ENCODE measurements at regions not wholly inside any gene's neighbourhood (a gene's known extent, or its start where the extent isn't known, plus 50 kb on each side); places are given as distances from the start of the nearest gene placed in this dataset.

DNA sequence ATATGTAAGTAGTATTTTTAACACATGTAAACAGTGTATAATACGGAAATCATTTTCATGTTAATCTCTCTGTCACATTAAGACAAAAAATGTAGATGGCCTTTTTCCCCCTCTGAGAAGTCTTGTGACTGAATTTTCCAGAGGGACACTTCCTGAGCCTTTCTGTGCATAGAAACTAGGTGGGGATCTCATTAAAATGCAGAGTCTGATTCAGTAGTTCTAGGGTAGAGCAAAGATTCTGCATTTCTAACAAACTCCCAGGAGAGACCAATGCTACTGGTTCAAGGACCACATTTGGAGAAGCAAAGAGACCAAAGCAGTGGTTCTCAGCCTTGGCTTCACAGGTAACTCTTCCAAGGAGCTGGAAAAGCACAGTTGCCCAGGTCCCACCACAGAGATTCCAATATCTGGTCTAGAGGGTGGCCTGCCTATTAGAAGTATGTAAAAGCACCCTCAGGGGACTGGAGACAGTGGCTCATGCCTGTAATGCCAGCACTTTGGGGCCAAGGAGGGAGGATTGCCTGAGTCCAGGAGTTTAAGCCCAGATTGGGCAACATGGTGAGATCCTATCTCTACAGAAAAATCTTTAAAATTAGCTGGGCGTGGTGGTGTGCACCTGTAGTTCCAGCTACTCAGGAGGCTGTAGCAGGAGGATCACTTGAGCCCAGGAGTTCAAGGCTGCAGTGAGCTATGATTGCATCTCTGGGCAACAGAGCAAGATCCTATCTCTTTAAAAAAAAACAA, 378.5 kb downstream of the KIF16B start:
- no TSS peak for BruUV-seq (replicated peaks)
- CTCF ChIA-PET (ENCODE audit: unreplicated experiment), result no interaction called here
- intact Hi-C loops (cut with micrococcal nuclease; ENCODE audit: unreplicated experiment), result no loop called here

DNA sequence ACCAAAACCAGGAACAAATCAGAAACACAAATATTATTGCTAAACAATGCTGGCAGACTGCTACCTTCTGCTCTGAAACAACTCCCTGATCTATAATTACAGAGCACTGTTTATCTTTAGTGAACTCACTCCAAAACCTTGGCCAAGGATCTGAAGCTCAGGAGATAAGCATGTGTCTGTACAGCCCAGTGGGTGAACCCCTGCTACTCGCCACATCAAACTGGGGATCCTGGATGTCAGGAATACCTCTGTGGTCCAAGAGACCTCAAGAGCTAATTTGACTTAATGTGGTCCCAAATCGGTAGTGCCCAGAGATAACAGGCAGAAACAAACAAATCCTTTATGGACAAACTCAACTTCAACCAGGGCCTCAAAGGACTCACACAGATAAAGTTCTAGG, 381.8 kb downstream of the KIF16B start:
- H3K79me2 ChIP-seq (ENCODE audit: insufficient read depth, low read depth, low read length), result no peaks in the 10 kb centered on the region
- CTCF ChIA-PET (ENCODE audit: unreplicated experiment), result no interaction called here
- TF ChIP-seq, protein P1, sequence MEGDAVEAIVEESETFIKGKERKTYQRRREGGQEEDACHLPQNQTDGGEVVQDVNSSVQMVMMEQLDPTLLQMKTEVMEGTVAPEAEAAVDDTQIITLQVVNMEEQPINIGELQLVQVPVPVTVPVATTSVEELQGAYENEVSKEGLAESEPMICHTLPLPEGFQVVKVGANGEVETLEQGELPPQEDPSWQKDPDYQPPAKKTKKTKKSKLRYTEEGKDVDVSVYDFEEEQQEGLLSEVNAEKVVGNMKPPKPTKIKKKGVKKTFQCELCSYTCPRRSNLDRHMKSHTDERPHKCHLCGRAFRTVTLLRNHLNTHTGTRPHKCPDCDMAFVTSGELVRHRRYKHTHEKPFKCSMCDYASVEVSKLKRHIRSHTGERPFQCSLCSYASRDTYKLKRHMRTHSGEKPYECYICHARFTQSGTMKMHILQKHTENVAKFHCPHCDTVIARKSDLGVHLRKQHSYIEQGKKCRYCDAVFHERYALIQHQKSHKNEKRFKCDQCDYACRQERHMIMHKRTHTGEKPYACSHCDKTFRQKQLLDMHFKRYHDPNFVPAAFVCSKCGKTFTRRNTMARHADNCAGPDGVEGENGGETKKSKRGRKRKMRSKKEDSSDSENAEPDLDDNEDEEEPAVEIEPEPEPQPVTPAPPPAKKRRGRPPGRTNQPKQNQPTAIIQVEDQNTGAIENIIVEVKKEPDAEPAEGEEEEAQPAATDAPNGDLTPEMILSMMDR (conservative IDR thresholded peaks at IDR 0.05; ENCODE audit: low read length), result no peak
- TF ChIP-seq EZH2phosphoT487 (IDR thresholded peaks at IDR 0.05; ENCODE audit: borderline replicate concordance, low read depth, low read length), result no peak
- intact Hi-C loops (cut with micrococcal nuclease; ENCODE audit: unreplicated experiment), result no loop called here
- BruUV-seq (replicated peaks), result no TSS peak
- no peaks in the 10 kb centered on the region for H3K4me1 ChIP-seq (ENCODE audit: insufficient read depth, low read length, poor library complexity, severe bottlenecking)
- H3K9me3 ChIP-seq (ENCODE audit: low read length), result no peaks in the 10 kb centered on the region
- POLR2A ChIA-PET, result interaction anchor here (1.0 to 3.4 kb wide), 3 partner anchors 8 to 37 kb away, joined by 3 to 8 read pairs (median 3); no protein-coding TSS in a partner anchor
- no peaks in the 10 kb centered on the region; the same call in 1 of the 2 replicates for H3K9me2 ChIP-seq (ENCODE audit: insufficient read depth, low read length)
- H3K36me3 ChIP-seq (ENCODE audit: insufficient read depth, low read length), result no peaks in the 10 kb centered on the region
- H3K4me3 ChIP-seq (ENCODE audit: low read depth, low read length, poor library complexity, severe bottlenecking), result no peak overlapping the region
- no peak overlapping the region for H3K27ac ChIP-seq (ENCODE audit: low read depth, low read length, poor library complexity, severe bottlenecking)
- DNase-seq (ENCODE audit: low spot score), result no peak
- no peak overlapping the region for H3K4me2 ChIP-seq (ENCODE audit: low read length)
- H2AFZ ChIP-seq (ENCODE audit: low read length), result no peak overlapping the region
- no peaks in the 10 kb centered on the region for H4K20me1 ChIP-seq (ENCODE audit: insufficient read depth, low read length)

More for the DNA sequence above, 378.5 kb downstream of the KIF16B start:
- Histone ChIP-seq H3K36me3 (ENCODE audit: insufficient read depth, low read length) (no peaks in the 10 kb centered on the region), H3K4me1 (ENCODE audit: insufficient read depth, low read length, poor library complexity, severe bottlenecking) (no peaks in the 10 kb centered on the region), H3K9me3 (ENCODE audit: low read length) (no peaks in the 10 kb centered on the region), H2AFZ (ENCODE audit: low read length) (no peak overlapping the region), H3K9me2 (ENCODE audit: insufficient read depth, low read length) (no peaks in the 10 kb centered on the region; the same call in 1 of the 2 replicates), H4K20me1 (ENCODE audit: insufficient read depth, low read length) (no peaks in the 10 kb centered on the region), H3K27ac (ENCODE audit: low read depth, low read length, poor library complexity, severe bottlenecking) (no peak overlapping the region), H3K79me2 (ENCODE audit: insufficient read depth, low read depth, low read length) (no peaks in the 10 kb centered on the region), H3K4me2 (ENCODE audit: low read length) (no peak overlapping the region), H3K4me3 (ENCODE audit: low read depth, low read length, poor library complexity, severe bottlenecking) (no peak overlapping the region)
- POLR2A ChIA-PET, result interaction anchor here (0.6 to 1.0 kb wide), 3 partner anchors 26 to 490 kb away, joined by 3 to 6 read pairs (median 3); no protein-coding TSS in a partner anchor
- TF ChIP-seq, protein P1 (conservative IDR thresholded peaks at IDR 0.05; ENCODE audit: low read length), result no peak
- TF ChIP-seq EZH2phosphoT487 (IDR thresholded peaks at IDR 0.05; ENCODE audit: borderline replicate concordance, low read depth, low read length), result no peak
- no peak for DNase-seq (ENCODE audit: low spot score)

DNA sequence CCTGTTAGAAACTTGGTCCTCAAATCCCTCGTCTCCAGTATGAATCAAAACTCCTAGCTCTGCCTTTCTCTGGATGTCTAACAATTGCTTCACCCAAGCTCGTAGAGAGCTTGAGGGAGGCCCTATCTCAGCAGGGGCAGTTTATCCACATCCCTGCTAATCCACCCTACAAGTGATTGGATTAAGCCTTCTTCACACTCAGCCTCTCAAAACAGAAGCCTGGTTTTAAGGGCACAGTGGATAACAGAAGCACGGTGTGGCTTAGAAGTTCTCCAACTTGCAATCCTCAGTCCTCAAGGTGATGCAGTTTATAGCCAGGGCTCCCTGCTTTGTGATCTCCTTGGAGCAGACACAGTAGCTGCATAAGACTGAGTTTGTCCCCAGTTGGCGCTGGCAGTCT, 383.9 kb downstream of the KIF16B start:
- Histone ChIP-seq H4K20me1 (ENCODE audit: insufficient read depth, low read length) (no peaks in the 10 kb centered on the region), H3K9me2 (ENCODE audit: insufficient read depth, low read length) (no peaks in the 10 kb centered on the region; the same call in 1 of the 2 replicates), H3K79me2 (ENCODE audit: insufficient read depth, low read depth, low read length) (no peaks in the 10 kb centered on the region), H3K4me3 (ENCODE audit: low read depth, low read length, poor library complexity, severe bottlenecking) (no peak overlapping the region), H2AFZ (ENCODE audit: low read length) (no peak overlapping the region), H3K4me1 (ENCODE audit: insufficient read depth, low read length, poor library complexity, severe bottlenecking) (no peaks in the 10 kb centered on the region), H3K36me3 (ENCODE audit: insufficient read depth, low read length) (no peaks in the 10 kb centered on the region), H3K4me2 (ENCODE audit: low read length) (no peak overlapping the region), H3K9me3 (ENCODE audit: low read length) (no peaks in the 10 kb centered on the region), H3K27ac (ENCODE audit: low read depth, low read length, poor library complexity, severe bottlenecking) (no peak overlapping the region)
- DNase-seq (ENCODE audit: low spot score), result no peak
- ChIA-PET POLR2A (interaction anchor here (0.6 to 3.4 kb wide), 2 partner anchors 11 to 1375 kb away, joined by 3 to 8 read pairs; no protein-coding TSS in a partner anchor), CTCF (ENCODE audit: unreplicated experiment) (no interaction called here)
- TF ChIP-seq, protein P1 (conservative IDR thresholded peaks at IDR 0.05; ENCODE audit: low read length), result no peak
- intact Hi-C loops (cut with micrococcal nuclease; ENCODE audit: unreplicated experiment), result no loop called here
- no TSS peak for BruUV-seq (replicated peaks)

Measured in OCI-LY7 (cell line).